GM12892 (cell line): ENCODE measurements at regions not wholly inside any gene's neighbourhood (a gene's known extent, or its start where the extent isn't known, plus 50 kb on each side); places are given as distances from the start of the nearest gene placed in this dataset.

Experiments used
- POLR2AphosphoS5 ChIP-seq: IDR thresholded peaks from 2 replicates; pipeline ENCODE4 v1.6.1; 2011; ENCODE audit warnings: low read depth, low read length, control low read depth
- TAF1 ChIP-seq: IDR thresholded peaks from 2 replicates; pipeline ENCODE4 v1.6.1; 2011; ENCODE audit warnings: low read depth, mild to moderate bottlenecking, control low read depth, low read length, borderline replicate concordance

- TF ChIP-seq POLR2AphosphoS5, result no peak
- TF ChIP-seq TAF1, result no peak
These were observed 313.5 kb downstream of the ALG10 start for GRCh38 chr12:34335819-34336262.
